GM20000 (cell line): ENCODE measurements at regions not wholly inside any gene's neighbourhood (a gene's known extent, or its start where the extent isn't known, plus 50 kb on each side); places are given as distances from the start of the nearest gene placed in this dataset.

Source experiments
- DNase-seq: peaks from one replicate; pipeline ENCODE4 v3.0.0; 2012; ENCODE audit warnings: low spot score
- TF ChIP-seq, protein P1 (sequence below): IDR thresholded peaks from 2 replicates; pipeline ENCODE4 v1.5.1; 2012; ENCODE audit warnings: mild to moderate bottlenecking, control low read depth; ENCODE audit errors: extremely low read depth, missing control alignments

DNA sequence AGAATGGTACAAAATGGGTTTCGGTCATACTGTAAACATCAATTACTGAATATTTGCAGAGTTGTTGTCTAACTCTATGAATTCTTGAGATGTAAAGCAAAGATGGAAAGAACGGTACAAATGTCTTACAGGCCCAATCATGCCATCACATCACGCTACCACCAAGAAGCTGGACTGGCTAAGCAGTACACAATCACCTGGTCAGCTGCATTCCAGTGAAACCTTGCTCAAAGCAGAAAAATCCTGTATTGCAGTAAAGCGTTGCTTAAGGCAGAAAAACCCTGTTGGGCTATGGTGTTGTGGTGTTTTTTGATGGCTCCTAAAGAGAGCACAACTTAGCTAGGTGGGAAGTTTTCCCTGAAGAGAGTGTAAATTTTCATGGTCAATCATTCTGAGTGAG lies 112.6 kb upstream of the RASA1 start:
- no peak for DNase-seq
- TF ChIP-seq, protein P1, sequence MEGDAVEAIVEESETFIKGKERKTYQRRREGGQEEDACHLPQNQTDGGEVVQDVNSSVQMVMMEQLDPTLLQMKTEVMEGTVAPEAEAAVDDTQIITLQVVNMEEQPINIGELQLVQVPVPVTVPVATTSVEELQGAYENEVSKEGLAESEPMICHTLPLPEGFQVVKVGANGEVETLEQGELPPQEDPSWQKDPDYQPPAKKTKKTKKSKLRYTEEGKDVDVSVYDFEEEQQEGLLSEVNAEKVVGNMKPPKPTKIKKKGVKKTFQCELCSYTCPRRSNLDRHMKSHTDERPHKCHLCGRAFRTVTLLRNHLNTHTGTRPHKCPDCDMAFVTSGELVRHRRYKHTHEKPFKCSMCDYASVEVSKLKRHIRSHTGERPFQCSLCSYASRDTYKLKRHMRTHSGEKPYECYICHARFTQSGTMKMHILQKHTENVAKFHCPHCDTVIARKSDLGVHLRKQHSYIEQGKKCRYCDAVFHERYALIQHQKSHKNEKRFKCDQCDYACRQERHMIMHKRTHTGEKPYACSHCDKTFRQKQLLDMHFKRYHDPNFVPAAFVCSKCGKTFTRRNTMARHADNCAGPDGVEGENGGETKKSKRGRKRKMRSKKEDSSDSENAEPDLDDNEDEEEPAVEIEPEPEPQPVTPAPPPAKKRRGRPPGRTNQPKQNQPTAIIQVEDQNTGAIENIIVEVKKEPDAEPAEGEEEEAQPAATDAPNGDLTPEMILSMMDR, result no peak

DNA sequence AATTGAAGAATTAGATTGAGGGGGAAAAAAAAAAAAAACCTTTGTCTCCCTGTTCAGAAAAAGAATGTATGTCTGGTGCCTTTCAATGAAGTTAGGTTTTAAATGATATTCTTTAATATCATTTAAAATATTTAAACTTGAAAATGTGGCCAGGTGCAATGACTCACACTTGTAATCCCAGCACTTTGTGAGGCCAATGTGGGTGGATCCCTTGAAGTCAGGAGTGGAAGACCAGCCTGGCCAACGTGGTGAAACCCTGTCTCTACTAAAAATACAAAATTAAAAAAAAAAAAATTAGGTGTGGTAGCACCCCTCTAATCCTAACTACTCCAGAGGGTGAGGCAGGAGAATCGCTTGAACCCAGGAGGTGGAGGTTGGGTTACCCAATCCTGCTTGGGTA lies 111.1 kb upstream of the RASA1 start:
- TF ChIP-seq, protein P1, result no peak
- no peak for DNase-seq

DNA sequence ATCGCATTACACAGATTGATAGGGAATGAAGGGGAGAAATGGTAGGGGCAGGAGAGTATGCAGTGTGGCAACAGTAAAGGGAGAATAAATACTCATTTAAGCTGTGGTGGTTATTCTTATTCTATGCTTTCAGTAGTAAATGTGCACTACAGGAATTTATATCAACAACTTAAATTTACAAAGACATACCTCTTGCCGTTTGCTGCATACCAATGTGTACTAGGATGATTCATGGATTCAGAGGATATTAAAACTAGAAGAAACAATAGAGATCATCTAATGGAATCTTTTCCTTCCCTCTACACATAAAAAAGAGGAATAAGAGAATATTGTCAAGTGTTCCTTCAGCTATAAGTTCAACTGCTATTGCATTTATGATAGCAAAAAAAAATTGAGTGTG lies 103.3 kb upstream of the RASA1 start:
- TF ChIP-seq, protein P1, result no peak
- DNase-seq, result no peak

DNA sequence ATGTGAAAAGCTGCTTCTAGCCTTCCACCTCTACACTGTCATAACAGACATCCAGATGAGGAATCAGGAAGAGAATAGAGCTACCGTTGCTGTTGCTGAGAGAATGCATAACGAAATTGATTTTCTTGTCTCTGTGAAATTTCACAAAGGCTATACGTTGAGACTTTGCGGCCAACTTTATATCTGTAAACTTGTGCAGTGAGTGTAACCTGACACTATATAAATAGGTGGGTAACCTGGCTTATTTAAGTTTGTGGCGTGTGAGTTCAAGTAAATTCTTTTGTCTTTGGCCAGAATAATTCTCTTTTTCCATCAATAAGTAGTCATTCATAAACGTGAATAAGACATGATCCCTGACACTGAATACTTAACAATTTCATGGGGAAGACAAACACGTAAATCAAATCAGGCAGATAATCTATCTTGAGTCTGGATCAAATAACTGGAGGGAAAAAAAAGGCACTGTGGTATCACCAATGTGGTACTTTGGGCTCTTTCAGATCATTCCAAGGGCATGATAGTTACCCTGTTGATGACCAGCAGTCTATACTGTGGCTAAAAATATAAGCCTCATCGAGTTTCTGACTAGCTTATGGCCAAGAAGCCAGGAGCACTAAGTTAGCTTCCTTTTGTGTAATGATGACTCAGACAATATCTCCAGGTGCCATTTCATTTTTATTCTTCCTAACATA lies 98.2 kb upstream of the RASA1 start:
- no peak for DNase-seq
- TF ChIP-seq, protein P1, result no peak

DNA sequence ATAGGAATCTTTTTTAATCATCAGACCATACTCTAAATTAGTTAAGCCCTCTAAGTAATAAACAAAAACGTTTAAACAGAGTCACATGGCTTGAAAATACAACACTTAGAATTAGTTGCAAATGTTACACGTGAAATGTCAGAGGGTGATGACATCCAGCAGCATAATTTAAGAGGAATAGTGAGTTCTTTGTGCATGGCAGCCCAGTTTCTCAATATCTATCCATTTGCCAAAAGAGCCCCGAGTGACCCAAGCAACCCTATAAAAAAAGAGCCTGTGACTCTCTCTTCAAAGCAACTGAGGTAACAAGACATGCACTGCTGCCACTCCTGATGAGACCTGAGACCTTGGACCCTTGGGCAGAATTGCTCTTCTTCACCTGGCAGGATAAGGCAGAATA lies 96.9 kb upstream of the RASA1 start:
- no peak for DNase-seq
- TF ChIP-seq, protein P1, result no peak

DNA sequence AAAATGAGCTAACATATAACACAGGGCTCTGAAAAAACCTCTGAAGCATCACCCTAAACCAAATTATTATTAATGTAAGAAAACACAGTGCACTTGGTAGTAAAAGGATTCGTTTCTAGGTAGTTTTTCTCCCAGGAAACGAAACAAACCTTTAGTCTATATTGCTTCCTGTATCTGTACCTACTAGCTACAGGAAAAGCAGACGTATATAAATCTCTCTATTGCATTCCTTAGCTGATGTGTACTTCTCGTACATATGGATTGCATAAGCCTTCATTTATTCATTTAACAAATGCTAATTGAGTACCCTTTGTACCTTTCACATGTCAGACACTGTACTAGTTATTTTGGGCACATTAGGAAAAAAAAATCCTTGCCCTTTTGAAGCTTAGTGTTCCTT lies 85.0 kb upstream of the RASA1 start:
- TF ChIP-seq, protein P1, result no peak
- DNase-seq, result no peak

DNA sequence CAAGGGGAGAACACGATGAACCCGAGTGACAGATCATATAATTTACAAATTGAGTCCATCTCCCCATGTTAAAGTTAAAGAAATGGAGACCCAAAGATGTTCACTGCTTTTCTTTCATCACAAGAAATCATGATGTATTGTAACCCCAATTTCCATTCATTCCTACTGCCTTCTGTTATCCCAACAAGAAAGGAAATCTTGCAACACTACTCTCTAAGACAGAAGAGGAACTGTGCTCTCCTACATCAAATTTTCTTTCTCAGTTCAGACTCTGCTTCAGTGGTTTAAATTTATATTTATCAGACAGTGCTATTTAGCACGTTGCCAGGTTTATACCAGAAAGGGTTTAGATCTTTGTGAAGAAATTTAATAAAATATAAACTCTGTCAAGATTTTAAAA lies 83.8 kb upstream of the RASA1 start:
- no peak for DNase-seq

More for the DNA sequence above, 83.8 kb upstream of the RASA1 start:
- TF ChIP-seq, protein P1, result no peak
